ENCODE measurements at regions not wholly inside any gene's neighbourhood (a gene's known extent, or its start where the extent isn't known, plus 50 kb on each side); places are given as distances from the start of the nearest gene placed in this dataset.

DNA sequence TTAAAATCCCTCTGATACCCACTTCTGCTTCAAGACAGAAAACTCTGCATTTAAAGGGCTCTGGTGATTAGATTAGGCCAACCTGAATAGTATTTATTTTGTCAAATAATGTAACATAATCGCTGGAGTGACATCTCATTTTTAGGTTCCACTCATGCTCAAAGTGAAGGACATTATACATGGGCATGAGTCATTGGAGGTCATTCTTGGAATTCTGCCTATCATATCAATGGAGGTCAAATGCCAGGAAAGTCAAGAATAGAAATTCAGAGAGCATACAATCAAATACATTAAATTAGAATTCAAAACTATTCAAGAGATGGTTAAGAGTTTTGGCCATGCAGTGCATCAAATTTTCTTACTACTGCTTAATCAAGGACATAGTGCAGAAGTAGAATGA, 50.8 kb upstream of the PRSS1 start:
- Histone ChIP-seq H3K27me3 (ENCODE audit: control insufficient read depth in 2 of 2, insufficient read depth in 2 of 2, low read length in 2 of 2) (no peaks in the 10 kb centered on the region), H3K9ac (ENCODE audit: low read depth in 1 of 2, low read length in 2 of 2) (no peak overlapping the region), H3K4me3 (ENCODE audit: low read length in 2 of 2) (no peak overlapping the region), H3K9me3 (ENCODE audit: control insufficient read depth in 2 of 2, low read length in 2 of 2) (no peaks in the 10 kb centered on the region), H3K4me1 (ENCODE audit: control insufficient read depth in 2 of 2, insufficient read depth in 2 of 2, low read length in 2 of 2) (no peaks in the 10 kb centered on the region), H3K27ac (ENCODE audit: low read depth in 2 of 2, low read length in 2 of 2) (no peak overlapping the region), H3K36me3 (ENCODE audit: control insufficient read depth in 2 of 2, insufficient read depth in 2 of 2, low read length in 2 of 2) (no peaks in the 10 kb centered on the region)

DNA sequence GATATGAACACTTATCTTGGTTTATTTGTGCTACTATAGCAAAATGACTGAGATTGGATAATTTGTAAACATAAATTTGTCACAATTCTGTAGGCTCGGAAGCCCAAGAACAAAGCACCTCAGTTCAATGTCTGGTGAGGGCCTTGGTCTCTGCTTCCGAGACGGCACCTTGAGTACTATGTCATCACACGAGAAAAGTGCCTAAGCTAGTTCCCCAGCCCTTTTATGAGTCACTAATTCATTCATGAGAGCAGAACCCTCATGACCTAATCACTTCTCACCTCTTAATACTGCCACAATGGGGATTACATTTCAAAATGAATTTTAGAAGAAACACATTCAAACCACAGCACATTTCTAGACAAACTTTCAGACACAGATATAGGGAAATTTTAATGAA, 52.0 kb upstream of the PRSS1 start:
- Histone ChIP-seq H3K4me3 (ENCODE audit: low read length in 2 of 2) (no peak overlapping the region), H3K36me3 (ENCODE audit: control insufficient read depth in 2 of 2, insufficient read depth in 2 of 2, low read length in 2 of 2) (no peaks in the 10 kb centered on the region), H3K9ac (ENCODE audit: low read depth in 1 of 2, low read length in 2 of 2) (no peak overlapping the region), H3K27me3 (ENCODE audit: control insufficient read depth in 2 of 2, insufficient read depth in 2 of 2, low read length in 2 of 2) (no peaks in the 10 kb centered on the region), H3K27ac (ENCODE audit: low read depth in 2 of 2, low read length in 2 of 2) (no peak overlapping the region), H3K9me3 (ENCODE audit: control insufficient read depth in 2 of 2, low read length in 2 of 2) (no peaks in the 10 kb centered on the region), H3K4me1 (ENCODE audit: control insufficient read depth in 2 of 2, insufficient read depth in 2 of 2, low read length in 2 of 2) (no peaks in the 10 kb centered on the region)

DNA sequence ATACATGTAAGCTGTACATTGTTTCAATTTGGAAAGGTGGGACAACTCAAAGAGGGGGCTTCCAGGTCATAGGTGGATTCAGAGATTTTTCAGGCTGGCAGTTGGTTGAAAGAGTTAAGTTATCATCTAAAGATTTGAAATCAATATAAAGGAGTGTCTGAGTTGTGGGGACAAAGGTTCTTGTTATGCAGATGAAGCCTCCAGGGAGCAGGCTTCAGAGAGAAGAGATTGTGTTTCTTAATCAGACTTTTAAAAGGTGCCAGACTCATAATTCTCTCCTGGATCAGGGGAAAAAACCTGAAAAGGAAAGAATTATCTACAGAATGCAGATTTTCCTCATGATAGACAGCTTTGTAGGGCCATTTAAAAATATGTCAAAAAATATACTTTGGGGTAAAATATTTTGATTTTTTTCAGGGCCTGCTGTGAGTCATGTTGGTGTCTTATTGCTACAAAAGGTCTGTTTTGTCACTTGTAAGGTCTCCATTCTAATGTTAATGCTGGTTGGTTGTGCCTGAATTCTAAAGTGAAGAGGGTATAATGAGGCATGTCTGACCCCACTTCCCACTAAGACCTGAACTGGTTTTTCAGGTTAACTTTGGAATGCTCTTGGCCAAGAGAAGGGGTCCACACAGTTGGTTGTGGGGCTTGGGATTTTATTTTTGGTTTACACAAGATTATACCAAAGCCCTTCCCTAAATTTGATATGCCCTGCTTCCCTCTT, 52.7 kb upstream of the PRSS1 start:
- Histone ChIP-seq H3K9me3 (ENCODE audit: control insufficient read depth in 2 of 2, low read length in 2 of 2) (no peaks in the 10 kb centered on the region), H3K27ac (ENCODE audit: low read depth in 2 of 2, low read length in 2 of 2) (no peak overlapping the region), H3K9ac (ENCODE audit: low read depth in 1 of 2, low read length in 2 of 2) (no peak overlapping the region), H3K36me3 (ENCODE audit: control insufficient read depth in 2 of 2, insufficient read depth in 2 of 2, low read length in 2 of 2) (no peaks in the 10 kb centered on the region), H3K27me3 (ENCODE audit: control insufficient read depth in 2 of 2, insufficient read depth in 2 of 2, low read length in 2 of 2) (no peaks in the 10 kb centered on the region), H3K4me1 (ENCODE audit: control insufficient read depth in 2 of 2, insufficient read depth in 2 of 2, low read length in 2 of 2) (no peaks in the 10 kb centered on the region), H3K4me3 (ENCODE audit: low read length in 2 of 2) (no peak overlapping the region)

DNA sequence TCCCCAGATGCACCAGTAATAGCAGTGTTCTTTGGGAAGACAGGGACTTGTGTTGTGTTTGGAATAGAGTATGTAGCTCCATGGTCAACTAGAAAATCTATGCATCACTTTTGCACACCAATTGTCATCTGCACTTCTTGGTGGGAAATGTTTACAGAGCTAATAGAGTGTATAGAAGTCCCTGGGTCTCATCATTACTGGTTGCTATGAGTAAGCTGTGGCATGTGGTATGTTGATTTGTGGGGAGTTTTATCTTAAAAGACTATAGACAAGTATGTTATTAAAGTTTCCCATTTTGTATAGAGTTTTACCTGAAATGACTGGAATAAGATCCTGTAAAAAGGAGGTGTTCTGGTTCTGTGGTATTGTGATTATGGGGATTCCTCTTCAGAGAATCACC, 55.4 kb upstream of the PRSS1 start:
- H3K36me3 ChIP-seq (ENCODE audit: control insufficient read depth in 2 of 2, insufficient read depth in 2 of 2, low read length in 2 of 2) = no peaks in the 10 kb centered on the region
- no peak overlapping the region for H3K9ac ChIP-seq (ENCODE audit: low read depth in 1 of 2, low read length in 2 of 2)
- H3K4me3 ChIP-seq (ENCODE audit: low read length in 2 of 2) = no peak overlapping the region
- H3K4me1 ChIP-seq (ENCODE audit: control insufficient read depth in 2 of 2, insufficient read depth in 2 of 2, low read length in 2 of 2) = no peaks in the 10 kb centered on the region
- no peak overlapping the region for H3K27ac ChIP-seq (ENCODE audit: low read depth in 2 of 2, low read length in 2 of 2)
- no peaks in the 10 kb centered on the region for H3K9me3 ChIP-seq (ENCODE audit: control insufficient read depth in 2 of 2, low read length in 2 of 2)
- H3K27me3 ChIP-seq (ENCODE audit: control insufficient read depth in 2 of 2, insufficient read depth in 2 of 2, low read length in 2 of 2) = no peaks in the 10 kb centered on the region

- Histone ChIP-seq H3K9me3 (ENCODE audit: control insufficient read depth in 2 of 2, low read length in 2 of 2) (no peaks in the 10 kb centered on the region), H3K36me3 (ENCODE audit: control insufficient read depth in 2 of 2, insufficient read depth in 2 of 2, low read length in 2 of 2) (no peaks in the 10 kb centered on the region), H3K9ac (ENCODE audit: low read depth in 1 of 2, low read length in 2 of 2) (no peak overlapping the region), H3K27me3 (ENCODE audit: control insufficient read depth in 2 of 2, insufficient read depth in 2 of 2, low read length in 2 of 2) (no peaks in the 10 kb centered on the region), H3K27ac (ENCODE audit: low read depth in 2 of 2, low read length in 2 of 2) (no peak overlapping the region), H3K4me1 (ENCODE audit: control insufficient read depth in 2 of 2, insufficient read depth in 2 of 2, low read length in 2 of 2) (no peaks in the 10 kb centered on the region), H3K4me3 (ENCODE audit: low read length in 2 of 2) (no peak overlapping the region)
Measured at GRCh38 chr7:142690554-142691182, 58.6 kb upstream of the PRSS1 start.

- H3K4me3 ChIP-seq (ENCODE audit: low read length in 2 of 2) = no peak overlapping the region
- H3K36me3 ChIP-seq (ENCODE audit: control insufficient read depth in 2 of 2, insufficient read depth in 2 of 2, low read length in 2 of 2) = no peaks in the 10 kb centered on the region
- H3K9ac ChIP-seq (ENCODE audit: low read depth in 1 of 2, low read length in 2 of 2) = no peak overlapping the region
- H3K4me1 ChIP-seq (ENCODE audit: control insufficient read depth in 2 of 2, insufficient read depth in 2 of 2, low read length in 2 of 2) = no peaks in the 10 kb centered on the region
- H3K27ac ChIP-seq (ENCODE audit: low read depth in 2 of 2, low read length in 2 of 2) = no peak overlapping the region
- no peaks in the 10 kb centered on the region for H3K9me3 ChIP-seq (ENCODE audit: control insufficient read depth in 2 of 2, low read length in 2 of 2)
- H3K27me3 ChIP-seq (ENCODE audit: control insufficient read depth in 2 of 2, insufficient read depth in 2 of 2, low read length in 2 of 2) = no peaks in the 10 kb centered on the region
Measured at GRCh38 chr7:142689439-142690120, 59.7 kb upstream of the PRSS1 start.

DNA sequence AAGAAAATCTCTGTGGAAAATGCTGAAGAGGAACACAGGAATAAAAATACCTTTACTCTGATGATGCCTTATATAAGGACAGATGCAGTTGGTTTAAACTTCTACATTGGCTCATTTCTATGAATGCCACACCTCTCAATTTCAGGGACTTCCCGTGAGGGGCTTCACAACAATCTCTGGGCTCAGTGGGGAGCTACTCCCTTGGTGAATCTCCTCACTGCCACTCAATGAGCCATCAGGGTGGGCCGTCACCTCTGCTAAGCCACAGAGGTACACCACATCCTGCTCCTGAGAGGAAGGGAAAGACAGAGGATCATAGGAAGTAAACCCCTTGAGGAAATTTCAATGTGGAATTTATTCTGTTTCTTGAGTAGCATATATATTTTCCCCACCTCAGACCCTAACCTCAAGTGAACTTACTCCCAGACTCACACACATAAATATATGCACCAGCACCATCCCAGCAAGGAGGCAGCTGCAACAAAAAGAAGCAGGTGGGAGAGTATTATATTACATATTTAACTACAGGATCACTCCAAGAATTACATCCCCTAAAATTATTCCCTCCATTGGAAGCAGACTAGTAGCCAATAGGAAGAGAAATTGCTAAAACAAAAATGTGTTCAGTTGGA, 63.3 kb upstream of the PRSS1 start:
- no peak overlapping the region for H3K9ac ChIP-seq (ENCODE audit: low read depth in 1 of 2, low read length in 2 of 2)
- no peaks in the 10 kb centered on the region for H3K36me3 ChIP-seq (ENCODE audit: control insufficient read depth in 2 of 2, insufficient read depth in 2 of 2, low read length in 2 of 2)
- H3K4me1 ChIP-seq (ENCODE audit: control insufficient read depth in 2 of 2, insufficient read depth in 2 of 2, low read length in 2 of 2) = no peaks in the 10 kb centered on the region
- H3K9me3 ChIP-seq (ENCODE audit: control insufficient read depth in 2 of 2, low read length in 2 of 2) = no peaks in the 10 kb centered on the region
- H3K27ac ChIP-seq (ENCODE audit: low read depth in 2 of 2, low read length in 2 of 2) = no peak overlapping the region
- H3K27me3 ChIP-seq (ENCODE audit: control insufficient read depth in 2 of 2, insufficient read depth in 2 of 2, low read length in 2 of 2) = no peaks in the 10 kb centered on the region
- H3K4me3 ChIP-seq (ENCODE audit: low read length in 2 of 2) = no peak overlapping the region

DNA sequence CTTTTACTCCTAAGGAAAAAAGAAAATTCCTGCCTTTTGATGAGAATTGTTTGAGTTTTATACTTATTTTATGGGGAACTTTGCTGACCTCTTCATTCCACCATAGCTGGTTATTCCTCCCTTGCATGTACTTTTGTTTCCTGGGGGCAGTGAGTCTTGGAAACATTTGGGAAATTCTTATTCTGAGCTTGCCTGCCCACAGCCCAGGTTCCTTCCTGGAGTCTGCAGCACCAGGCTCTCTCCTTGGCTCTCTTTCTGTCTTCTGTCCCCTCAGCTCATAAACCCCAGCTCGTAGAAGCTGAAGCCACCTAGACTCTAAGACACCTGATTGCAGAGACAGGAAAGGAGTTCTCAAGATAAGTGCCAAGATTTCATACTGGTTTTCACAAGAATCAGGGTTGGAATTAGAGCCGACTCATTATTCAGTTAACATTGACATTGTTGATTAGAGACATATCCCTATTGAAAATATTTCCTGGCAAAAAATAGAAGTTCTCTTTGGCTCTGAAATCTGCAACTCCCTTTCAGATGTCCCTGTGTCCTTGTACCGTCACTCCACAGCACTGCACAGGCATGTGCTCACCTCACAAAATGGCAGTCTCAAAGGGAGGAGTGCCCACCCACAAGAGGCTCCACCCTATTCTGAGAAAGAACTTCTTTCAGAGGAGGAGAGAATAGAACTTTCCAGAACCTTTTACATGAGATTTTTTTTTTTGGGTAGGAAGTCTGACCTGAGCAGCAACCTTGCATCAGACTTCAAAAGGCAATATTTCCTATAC, 67.8 kb upstream of the PRSS1 start:
- Histone ChIP-seq H3K4me1 (ENCODE audit: control insufficient read depth in 2 of 2, insufficient read depth in 2 of 2, low read length in 2 of 2) (no peaks in the 10 kb centered on the region), H3K9ac (ENCODE audit: low read depth in 1 of 2, low read length in 2 of 2) (no peak overlapping the region)

DNA sequence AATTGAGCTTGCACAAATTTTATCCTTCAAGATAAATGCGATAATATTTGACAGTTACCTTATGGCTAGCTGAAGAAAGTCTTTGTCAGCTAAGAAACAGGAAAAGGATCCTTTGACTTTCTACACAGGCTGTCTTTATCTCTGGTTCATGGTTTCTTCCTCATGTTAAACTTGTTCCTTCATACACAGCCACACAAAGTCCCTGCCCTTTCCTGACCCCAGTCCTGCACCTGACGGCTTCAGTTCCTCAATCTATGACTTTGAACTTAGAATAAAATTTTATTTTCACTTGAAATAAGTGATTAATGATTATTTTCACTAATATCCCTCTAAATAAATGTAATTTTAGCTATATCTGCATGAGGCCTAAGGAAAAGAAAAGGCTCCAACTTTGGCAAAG, 77.8 kb upstream of the PRSS1 start:
- no peaks in the 10 kb centered on the region for H3K27me3 ChIP-seq (ENCODE audit: control insufficient read depth in 2 of 2, insufficient read depth in 2 of 2, low read length in 2 of 2)

More for the DNA sequence above, 67.8 kb upstream of the PRSS1 start:
- Histone ChIP-seq H3K27me3 (ENCODE audit: control insufficient read depth in 2 of 2, insufficient read depth in 2 of 2, low read length in 2 of 2) (no peaks in the 10 kb centered on the region), H3K27ac (ENCODE audit: low read depth in 2 of 2, low read length in 2 of 2) (no peak overlapping the region), H3K36me3 (ENCODE audit: control insufficient read depth in 2 of 2, insufficient read depth in 2 of 2, low read length in 2 of 2) (no peaks in the 10 kb centered on the region), H3K4me3 (ENCODE audit: low read length in 2 of 2) (no peak overlapping the region), H3K9me3 (ENCODE audit: control insufficient read depth in 2 of 2, low read length in 2 of 2) (no peaks in the 10 kb centered on the region)

More for the DNA sequence above, 77.8 kb upstream of the PRSS1 start:
- no peak overlapping the region for H3K9ac ChIP-seq (ENCODE audit: low read depth in 1 of 2, low read length in 2 of 2)
- no peaks in the 10 kb centered on the region for H3K4me1 ChIP-seq (ENCODE audit: control insufficient read depth in 2 of 2, insufficient read depth in 2 of 2, low read length in 2 of 2)
- no peaks in the 10 kb centered on the region for H3K9me3 ChIP-seq (ENCODE audit: control insufficient read depth in 2 of 2, low read length in 2 of 2)
- H3K36me3 ChIP-seq (ENCODE audit: control insufficient read depth in 2 of 2, insufficient read depth in 2 of 2, low read length in 2 of 2) = no peaks in the 10 kb centered on the region
- H3K27ac ChIP-seq (ENCODE audit: low read depth in 2 of 2, low read length in 2 of 2) = no peak overlapping the region
- H3K4me3 ChIP-seq (ENCODE audit: low read length in 2 of 2) = no peak overlapping the region
